ENCODE measurements at regions not wholly inside any gene's neighbourhood (a gene's known extent, or its start where the extent isn't known, plus 50 kb on each side); places are given as distances from the start of the nearest gene placed in this dataset.

GRCh38 chr5:129387944-129388343 is 72.2 kb upstream of the ADAMTS19 start:
- H3K27ac Mint-ChIP-seq (ENCODE audit: unreplicated experiment), result no peak overlapping the region
- TF ChIP-seq, protein P1, sequence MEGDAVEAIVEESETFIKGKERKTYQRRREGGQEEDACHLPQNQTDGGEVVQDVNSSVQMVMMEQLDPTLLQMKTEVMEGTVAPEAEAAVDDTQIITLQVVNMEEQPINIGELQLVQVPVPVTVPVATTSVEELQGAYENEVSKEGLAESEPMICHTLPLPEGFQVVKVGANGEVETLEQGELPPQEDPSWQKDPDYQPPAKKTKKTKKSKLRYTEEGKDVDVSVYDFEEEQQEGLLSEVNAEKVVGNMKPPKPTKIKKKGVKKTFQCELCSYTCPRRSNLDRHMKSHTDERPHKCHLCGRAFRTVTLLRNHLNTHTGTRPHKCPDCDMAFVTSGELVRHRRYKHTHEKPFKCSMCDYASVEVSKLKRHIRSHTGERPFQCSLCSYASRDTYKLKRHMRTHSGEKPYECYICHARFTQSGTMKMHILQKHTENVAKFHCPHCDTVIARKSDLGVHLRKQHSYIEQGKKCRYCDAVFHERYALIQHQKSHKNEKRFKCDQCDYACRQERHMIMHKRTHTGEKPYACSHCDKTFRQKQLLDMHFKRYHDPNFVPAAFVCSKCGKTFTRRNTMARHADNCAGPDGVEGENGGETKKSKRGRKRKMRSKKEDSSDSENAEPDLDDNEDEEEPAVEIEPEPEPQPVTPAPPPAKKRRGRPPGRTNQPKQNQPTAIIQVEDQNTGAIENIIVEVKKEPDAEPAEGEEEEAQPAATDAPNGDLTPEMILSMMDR (IDR thresholded peaks at IDR 0.05; ENCODE audit: insufficient read depth, low read depth, low read length), result no peak
- no peak for TF ChIP-seq EZH2 (IDR thresholded peaks at IDR 0.05; ENCODE audit: insufficient read depth, low read length)
- H3K4me3 Mint-ChIP-seq (ENCODE audit: unreplicated experiment), result no peak overlapping the region
- DNase-seq (ENCODE audit: low read depth) (no peak), FAIRE-seq (no peak)
- peaks cover 6% of the 10 kb centered on the region for H3K4me1 Mint-ChIP-seq (ENCODE audit: low read depth, unreplicated experiment)
- Histone ChIP-seq H2AFZ (ENCODE audit: low read depth, low read length) (no peak overlapping the region), H3K36me3 (ENCODE audit: insufficient read depth, low read length) (no peaks in the 10 kb centered on the region), H4K20me1 (ENCODE audit: insufficient read depth, low read length) (no peaks in the 10 kb centered on the region), H3K27ac (ENCODE audit: low read depth, low read length) (no peak overlapping the region), H3K4me3 (ENCODE audit: insufficient read depth, low read depth, low read length) (no peak overlapping the region), H3K9me3 (ENCODE audit: insufficient read depth, low read depth, low read length) (no peaks in the 10 kb centered on the region), H3K79me2 (ENCODE audit: insufficient read depth, low read length) (no peaks in the 10 kb centered on the region), H3K27me3 (ENCODE audit: insufficient read depth, low read length) (no peaks in the 10 kb centered on the region), H3K4me1 (ENCODE audit: insufficient read depth, low read length) (peaks cover 3% of the 10 kb centered on the region), H3K4me2 (ENCODE audit: low read length) (no peak overlapping the region), H3K9ac (ENCODE audit: low read length) (no peak overlapping the region)
- H3K9me3 Mint-ChIP-seq (ENCODE audit: unreplicated experiment), result no peaks in the 10 kb centered on the region
- no peaks in the 10 kb centered on the region for H3K36me3 Mint-ChIP-seq (ENCODE audit: low read depth, unreplicated experiment)
- no peaks in the 10 kb centered on the region for H3K27me3 Mint-ChIP-seq (ENCODE audit: low read depth, unreplicated experiment)

DNA sequence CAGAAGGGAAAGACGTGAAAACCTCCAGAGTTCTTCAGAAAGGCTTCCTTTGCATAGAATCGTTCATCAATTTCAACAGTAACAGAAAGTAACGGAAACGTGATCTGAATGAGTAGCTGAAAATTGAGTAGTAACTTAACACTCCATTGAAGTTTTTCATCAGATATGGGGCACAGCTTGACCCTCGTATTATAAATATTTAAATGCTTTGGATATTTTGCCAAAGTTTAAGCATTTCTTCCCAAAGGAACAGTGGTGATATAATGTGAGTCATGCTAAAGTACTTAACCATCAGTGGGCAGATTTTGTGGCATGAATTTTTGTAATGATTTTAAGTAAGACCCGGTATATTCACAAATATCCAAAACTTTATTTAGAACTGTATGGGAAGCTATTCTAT is 67.4 kb upstream of the ADAMTS19 start:
- Histone ChIP-seq H4K20me1 (ENCODE audit: insufficient read depth, low read length) (no peaks in the 10 kb centered on the region), H3K4me2 (ENCODE audit: low read length) (peak overlapping the region; percentile 53), H3K27ac (ENCODE audit: low read depth, low read length) (no peak overlapping the region)

GRCh38 chr5:129395247-129395646 is 64.9 kb upstream of the ADAMTS19 start:
- Histone ChIP-seq H3K9me3 (ENCODE audit: insufficient read depth, low read depth, low read length) (no peaks in the 10 kb centered on the region), H3K27me3 (ENCODE audit: insufficient read depth, low read length) (no peaks in the 10 kb centered on the region), H3K36me3 (ENCODE audit: insufficient read depth, low read length) (no peaks in the 10 kb centered on the region), H2AFZ (ENCODE audit: low read depth, low read length) (no peak overlapping the region), H3K79me2 (ENCODE audit: insufficient read depth, low read length) (no peaks in the 10 kb centered on the region), H3K4me3 (ENCODE audit: insufficient read depth, low read depth, low read length) (no peak overlapping the region), H3K9ac (ENCODE audit: low read length) (no peak overlapping the region), H3K4me2 (ENCODE audit: low read length) (no peak overlapping the region), H4K20me1 (ENCODE audit: insufficient read depth, low read length) (no peaks in the 10 kb centered on the region), H3K27ac (ENCODE audit: low read depth, low read length) (no peak overlapping the region), H3K4me1 (ENCODE audit: insufficient read depth, low read length) (no peaks in the 10 kb centered on the region)
- no peaks in the 10 kb centered on the region for H3K4me1 Mint-ChIP-seq (ENCODE audit: low read depth, unreplicated experiment)
- H3K4me3 Mint-ChIP-seq (ENCODE audit: unreplicated experiment), result no peak overlapping the region
- no peak for FAIRE-seq
- TF ChIP-seq, protein P1 (IDR thresholded peaks at IDR 0.05; ENCODE audit: insufficient read depth, low read depth, low read length), result no peak
- TF ChIP-seq EZH2 (IDR thresholded peaks at IDR 0.05; ENCODE audit: insufficient read depth, low read length), result no peak
- DNase-seq (ENCODE audit: low read depth), result no peak
- H3K27me3 Mint-ChIP-seq (ENCODE audit: low read depth, unreplicated experiment), result no peaks in the 10 kb centered on the region
- no peak overlapping the region for H3K27ac Mint-ChIP-seq (ENCODE audit: unreplicated experiment)
- H3K36me3 Mint-ChIP-seq (ENCODE audit: low read depth, unreplicated experiment), result no peaks in the 10 kb centered on the region
- peaks cover 3% of the 10 kb centered on the region for H3K9me3 Mint-ChIP-seq (ENCODE audit: unreplicated experiment)

More for the DNA sequence above, 67.4 kb upstream of the ADAMTS19 start:
- H3K36me3 Mint-ChIP-seq (ENCODE audit: low read depth, unreplicated experiment), result no peaks in the 10 kb centered on the region
- Histone ChIP-seq H2AFZ (ENCODE audit: low read depth, low read length) (no peak overlapping the region), H3K9ac (ENCODE audit: low read length) (no peak overlapping the region), H3K79me2 (ENCODE audit: insufficient read depth, low read length) (no peaks in the 10 kb centered on the region), H3K27me3 (ENCODE audit: insufficient read depth, low read length) (no peaks in the 10 kb centered on the region), H3K4me3 (ENCODE audit: insufficient read depth, low read depth, low read length) (no peak overlapping the region), H3K9me3 (ENCODE audit: insufficient read depth, low read depth, low read length) (no peaks in the 10 kb centered on the region), H3K4me1 (ENCODE audit: insufficient read depth, low read length) (no peaks in the 10 kb centered on the region), H3K36me3 (ENCODE audit: insufficient read depth, low read length) (no peaks in the 10 kb centered on the region)
- TF ChIP-seq, protein P1 (IDR thresholded peaks at IDR 0.05; ENCODE audit: insufficient read depth, low read depth, low read length), result no peak
- no peak for TF ChIP-seq EZH2 (IDR thresholded peaks at IDR 0.05; ENCODE audit: insufficient read depth, low read length)
- FAIRE-seq (no peak), DNase-seq (ENCODE audit: low read depth) (peak; percentile 30)
- H3K27me3 Mint-ChIP-seq (ENCODE audit: low read depth, unreplicated experiment), result no peaks in the 10 kb centered on the region
- no peak overlapping the region for H3K27ac Mint-ChIP-seq (ENCODE audit: unreplicated experiment)
- H3K9me3 Mint-ChIP-seq (ENCODE audit: unreplicated experiment), result peaks cover 3% of the 10 kb centered on the region
- H3K4me3 Mint-ChIP-seq (ENCODE audit: unreplicated experiment), result no peak overlapping the region
- H3K4me1 Mint-ChIP-seq (ENCODE audit: low read depth, unreplicated experiment), result no peaks in the 10 kb centered on the region

All from astrocyte (in vitro differentiated cells and primary cell).